ENCODE measurements at regions not wholly inside any gene's neighbourhood (a gene's known extent, or its start where the extent isn't known, plus 50 kb on each side); places are given as distances from the start of the nearest gene placed in this dataset.

DNA sequence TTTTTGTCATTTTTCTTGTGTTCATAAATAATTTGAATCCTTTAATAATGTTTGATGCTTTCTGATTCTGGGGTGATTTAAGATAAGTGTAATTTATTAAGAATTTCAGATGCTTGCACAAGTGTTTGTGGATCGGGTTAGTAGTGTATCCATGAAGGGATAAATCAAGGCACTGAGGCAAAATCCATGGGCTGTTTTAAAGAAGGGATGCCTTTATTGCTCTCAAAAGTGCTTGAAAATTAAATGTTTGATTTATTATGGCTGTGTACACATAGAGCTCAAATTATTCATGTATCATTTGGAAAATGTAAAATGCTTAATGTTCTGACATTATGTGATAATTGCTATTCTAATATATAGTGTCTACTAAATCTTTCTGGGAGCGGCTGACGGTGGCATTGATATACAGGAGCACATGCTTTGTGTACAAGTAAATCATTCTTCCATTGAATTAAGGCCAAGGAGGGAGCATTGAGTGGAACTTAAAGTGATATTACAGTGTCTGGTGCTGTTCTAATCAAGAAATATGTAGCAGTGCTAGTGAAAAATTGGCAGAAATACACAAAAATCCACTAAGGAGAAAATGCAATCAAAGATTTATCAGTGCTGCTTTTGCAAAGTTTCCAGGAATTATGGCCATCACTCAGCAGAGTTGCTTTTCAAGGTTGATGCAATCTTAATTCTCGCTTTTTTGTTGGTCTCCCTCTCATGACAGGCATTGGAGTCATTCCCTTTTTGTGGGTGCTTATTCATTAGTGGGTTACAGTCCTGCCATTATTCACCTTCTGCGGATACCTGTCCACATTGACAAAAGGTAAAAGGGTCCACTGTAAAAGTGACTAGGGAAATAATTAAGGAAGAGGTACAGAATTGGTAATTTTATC is 181.6 kb downstream of the MFSD1 start:
- no peak for DNase-seq
- TF ChIP-seq, protein P1, sequence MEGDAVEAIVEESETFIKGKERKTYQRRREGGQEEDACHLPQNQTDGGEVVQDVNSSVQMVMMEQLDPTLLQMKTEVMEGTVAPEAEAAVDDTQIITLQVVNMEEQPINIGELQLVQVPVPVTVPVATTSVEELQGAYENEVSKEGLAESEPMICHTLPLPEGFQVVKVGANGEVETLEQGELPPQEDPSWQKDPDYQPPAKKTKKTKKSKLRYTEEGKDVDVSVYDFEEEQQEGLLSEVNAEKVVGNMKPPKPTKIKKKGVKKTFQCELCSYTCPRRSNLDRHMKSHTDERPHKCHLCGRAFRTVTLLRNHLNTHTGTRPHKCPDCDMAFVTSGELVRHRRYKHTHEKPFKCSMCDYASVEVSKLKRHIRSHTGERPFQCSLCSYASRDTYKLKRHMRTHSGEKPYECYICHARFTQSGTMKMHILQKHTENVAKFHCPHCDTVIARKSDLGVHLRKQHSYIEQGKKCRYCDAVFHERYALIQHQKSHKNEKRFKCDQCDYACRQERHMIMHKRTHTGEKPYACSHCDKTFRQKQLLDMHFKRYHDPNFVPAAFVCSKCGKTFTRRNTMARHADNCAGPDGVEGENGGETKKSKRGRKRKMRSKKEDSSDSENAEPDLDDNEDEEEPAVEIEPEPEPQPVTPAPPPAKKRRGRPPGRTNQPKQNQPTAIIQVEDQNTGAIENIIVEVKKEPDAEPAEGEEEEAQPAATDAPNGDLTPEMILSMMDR (IDR thresholded peaks at IDR 0.05; ENCODE audit: borderline replicate concordance), result no peak
- H3K4me3 ChIP-seq, result no peak overlapping the region
- no peak overlapping the region for H3K27ac ChIP-seq (replicated peaks)
- no peaks in the 10 kb centered on the region for H3K4me1 ChIP-seq
- no peaks in the 10 kb centered on the region for H3K36me3 ChIP-seq
- H3K9me3 ChIP-seq (replicated peaks), result peaks cover 22% of the 10 kb centered on the region
- intact Hi-C loops (cut with micrococcal nuclease), result no loop called here
- no peaks in the 10 kb centered on the region for H3K27me3 ChIP-seq (ENCODE audit: low read depth)

GRCh38 chr3:158991146-158991705 is 189.4 kb downstream of the MFSD1 start:
- intact Hi-C loops (cut with micrococcal nuclease), result no loop called here

GRCh38 chr3:158992463-158992862 is 190.6 kb downstream of the MFSD1 start:
- H3K27ac ChIP-seq (replicated peaks), result no peak overlapping the region
- H3K27me3 ChIP-seq (ENCODE audit: low read depth), result no peaks in the 10 kb centered on the region
- no peaks in the 10 kb centered on the region for H3K4me1 ChIP-seq
- H3K36me3 ChIP-seq, result no peaks in the 10 kb centered on the region
- H3K4me3 ChIP-seq, result no peak overlapping the region
- no peak for DNase-seq
- intact Hi-C loops (cut with micrococcal nuclease), result no loop called here
- no peaks in the 10 kb centered on the region for H3K9me3 ChIP-seq (replicated peaks)
- TF ChIP-seq, protein P1 (IDR thresholded peaks at IDR 0.05; ENCODE audit: borderline replicate concordance), result no peak

More at GRCh38 chr3:158991146-158991705, 189.4 kb downstream of the MFSD1 start:
- TF ChIP-seq, protein P1 (IDR thresholded peaks at IDR 0.05; ENCODE audit: borderline replicate concordance), result no peak
- no peak overlapping the region for H3K4me3 ChIP-seq
- H3K36me3 ChIP-seq, result no peaks in the 10 kb centered on the region
- no peak for DNase-seq
- no peaks in the 10 kb centered on the region for H3K27me3 ChIP-seq (ENCODE audit: low read depth)
- H3K4me1 ChIP-seq, result no peaks in the 10 kb centered on the region
- H3K9me3 ChIP-seq (replicated peaks), result peaks cover 10% of the 10 kb centered on the region
- no peak overlapping the region for H3K27ac ChIP-seq (replicated peaks)

DNA sequence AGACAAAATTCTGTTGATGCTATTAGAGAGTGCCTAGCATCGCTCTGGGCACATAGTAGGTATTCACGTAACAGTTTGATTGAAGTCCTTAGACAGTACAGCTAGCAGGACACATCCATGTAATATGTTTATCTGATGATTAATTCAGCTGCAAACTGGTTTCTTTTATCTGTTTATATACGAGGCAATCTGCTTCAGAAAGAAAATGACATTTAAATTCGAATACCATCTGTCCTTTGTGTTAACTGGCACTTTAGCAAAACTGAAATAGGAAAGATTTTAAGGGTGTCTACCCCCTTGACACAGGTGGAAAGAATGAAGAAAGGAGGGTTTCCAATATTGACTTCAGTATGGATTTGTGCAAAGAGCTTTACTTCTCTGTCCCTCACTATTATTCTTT is 192.5 kb downstream of the MFSD1 start:
- intact Hi-C loops (cut with micrococcal nuclease), result no loop called here
- TF ChIP-seq, protein P1 (IDR thresholded peaks at IDR 0.05; ENCODE audit: borderline replicate concordance), result no peak
- H3K27ac ChIP-seq (replicated peaks), result no peak overlapping the region
- H3K9me3 ChIP-seq (replicated peaks), result no peaks in the 10 kb centered on the region
- no peaks in the 10 kb centered on the region for H3K27me3 ChIP-seq (ENCODE audit: low read depth)
- no peak for DNase-seq
- no peaks in the 10 kb centered on the region for H3K4me1 ChIP-seq
- H3K4me3 ChIP-seq, result no peak overlapping the region
- no peaks in the 10 kb centered on the region for H3K36me3 ChIP-seq

DNA sequence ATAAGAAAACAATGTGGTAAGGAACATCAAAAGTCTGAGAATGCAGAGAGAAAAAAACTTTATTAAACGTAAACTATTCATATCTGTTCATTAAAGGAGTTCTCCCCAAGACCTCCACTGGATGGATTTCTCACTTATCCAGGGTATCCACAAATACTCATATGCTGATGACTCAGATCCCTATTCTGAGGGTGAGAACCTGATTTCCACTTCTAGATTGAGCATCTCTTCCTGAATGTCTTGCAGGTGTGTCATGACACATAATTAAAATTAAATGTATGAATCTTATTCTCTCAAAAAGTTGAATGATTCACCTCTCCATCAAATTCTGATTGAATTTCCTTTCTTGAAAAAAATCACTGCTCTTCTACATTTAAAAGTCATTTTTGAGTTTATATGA is 199.9 kb downstream of the MFSD1 start:
- Histone ChIP-seq H3K9me3 (replicated peaks) (no peaks in the 10 kb centered on the region), H3K4me1 (no peaks in the 10 kb centered on the region), H3K36me3 (no peaks in the 10 kb centered on the region), H3K27me3 (ENCODE audit: low read depth) (no peaks in the 10 kb centered on the region), H3K4me3 (no peak overlapping the region), H3K27ac (replicated peaks) (no peak overlapping the region)
- intact Hi-C loops (cut with micrococcal nuclease), result no loop called here
- TF ChIP-seq, protein P1 (IDR thresholded peaks at IDR 0.05; ENCODE audit: borderline replicate concordance), result no peak
- DNase-seq, result no peak
